ENCODE measurements at regions not wholly inside any gene's neighbourhood (a gene's known extent, or its start where the extent isn't known, plus 50 kb on each side); places are given as distances from the start of the nearest gene placed in this dataset.

DNA sequence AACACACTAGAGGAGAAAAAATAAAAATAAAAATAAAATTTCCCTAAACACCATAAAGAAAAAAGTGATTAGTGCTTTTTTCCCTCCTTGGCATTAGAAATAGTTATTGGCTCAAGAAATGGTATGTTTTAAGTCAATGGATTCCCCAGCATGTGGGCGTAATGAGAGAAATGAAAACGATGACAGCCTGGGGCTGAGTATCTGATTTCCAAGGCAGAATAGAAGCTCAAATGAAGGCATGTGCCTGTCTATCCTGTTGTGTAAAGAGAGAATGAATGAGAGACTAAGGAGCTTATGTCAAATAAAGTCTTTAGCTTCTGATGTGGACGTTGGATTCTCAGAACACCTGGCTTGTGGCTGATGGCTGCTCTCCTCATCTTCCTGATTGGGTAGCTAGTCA is 1408.4 kb upstream of the TMEM132C start:
- Mint-ChIP-seq H3K27ac (no peak overlapping the region), H3K9me3 (no peaks in the 10 kb centered on the region), H3K27me3 (no peaks in the 10 kb centered on the region), H3K4me1 (no peaks in the 10 kb centered on the region), H3K4me3 (no peak overlapping the region)
- DNase-seq, result no peak
- no peak for ATAC-seq

DNA sequence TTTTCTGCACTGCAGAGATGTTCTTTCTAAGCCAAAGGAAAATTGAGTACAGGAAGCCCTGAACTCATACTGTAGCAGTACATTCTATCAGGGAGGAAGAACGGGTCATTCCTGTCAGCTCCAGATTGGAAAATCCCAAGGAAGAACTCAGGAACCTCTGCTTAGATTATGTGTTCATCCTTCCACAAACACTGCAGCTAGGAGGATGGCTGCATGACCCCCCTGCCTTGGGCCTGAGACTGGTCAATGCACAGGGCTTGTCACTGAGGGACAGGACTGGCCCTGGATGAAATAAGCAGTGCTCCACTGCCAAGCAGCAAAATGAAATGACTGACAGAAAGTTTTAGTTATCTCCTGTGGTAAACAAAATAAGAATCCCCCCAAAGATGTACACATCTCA is 1406.8 kb upstream of the TMEM132C start:
- ATAC-seq, result no peak
- Mint-ChIP-seq H3K9me3 (peaks cover 0 to 8% of the 10 kb centered on the region in 2 donors), H3K27ac (no peak overlapping the region), H3K4me3 (no peak overlapping the region), H3K4me1 (no peaks in the 10 kb centered on the region), H3K27me3 (no peaks in the 10 kb centered on the region)
- no peak for DNase-seq

DNA sequence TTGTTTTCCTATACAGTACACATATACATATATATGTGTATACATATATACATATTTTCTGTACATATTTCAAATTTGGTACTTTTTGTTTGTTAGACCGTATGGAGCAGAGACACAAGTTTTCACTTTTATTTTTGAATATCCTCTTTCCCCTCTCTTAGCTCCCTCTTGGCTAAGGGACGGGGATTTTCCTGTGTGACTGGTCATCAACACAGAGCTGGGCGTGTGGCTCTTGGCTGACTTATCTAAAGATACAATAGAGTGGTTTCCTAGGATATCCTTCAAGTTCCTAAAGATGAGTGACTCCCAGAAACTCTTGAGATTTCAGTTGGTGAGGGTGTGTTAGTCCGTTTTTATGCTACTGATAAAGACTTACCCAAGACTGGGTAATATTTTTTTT is 1404.5 kb upstream of the TMEM132C start:
- H3K27ac Mint-ChIP-seq, result no peak overlapping the region

DNA sequence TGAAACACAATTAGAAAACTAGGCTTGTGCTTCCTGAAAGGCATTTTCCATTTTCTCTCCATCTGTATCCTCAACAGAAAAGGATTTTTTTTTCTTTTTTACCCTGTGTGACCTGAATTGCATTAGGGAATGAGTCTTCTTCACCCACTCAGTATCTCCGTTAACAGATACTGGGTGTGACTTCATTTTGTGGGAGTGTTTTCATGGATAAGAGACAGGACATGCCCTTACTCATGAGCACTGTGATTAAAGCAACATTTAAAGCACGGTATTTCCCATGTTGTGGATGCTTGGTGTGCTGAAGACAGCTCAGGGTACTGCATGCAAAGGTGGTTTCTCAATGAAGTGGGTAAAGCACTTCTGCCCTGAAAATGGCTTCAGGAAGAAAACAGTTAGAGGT is 1397.3 kb upstream of the TMEM132C start:
- peaks cover 0 to 8% of the 10 kb centered on the region in 2 donors for H3K9me3 Mint-ChIP-seq
- DNase-seq (no peak), ATAC-seq (no peak)
- H3K4me1 Mint-ChIP-seq, result no peaks in the 10 kb centered on the region
- no peak overlapping the region for H3K4me3 Mint-ChIP-seq
- peaks cover 8% of the 10 kb centered on the region for H3K27me3 Mint-ChIP-seq
- H3K27ac Mint-ChIP-seq, result no peak overlapping the region

More for the DNA sequence above, 1404.5 kb upstream of the TMEM132C start:
- H3K4me3 Mint-ChIP-seq, result no peak overlapping the region
- H3K9me3 Mint-ChIP-seq, result peaks cover 0 to 15% of the 10 kb centered on the region in 2 donors
- DNase-seq, result no peak
- no peak for ATAC-seq
- no peaks in the 10 kb centered on the region for H3K27me3 Mint-ChIP-seq
- H3K4me1 Mint-ChIP-seq, result no peaks in the 10 kb centered on the region

DNA sequence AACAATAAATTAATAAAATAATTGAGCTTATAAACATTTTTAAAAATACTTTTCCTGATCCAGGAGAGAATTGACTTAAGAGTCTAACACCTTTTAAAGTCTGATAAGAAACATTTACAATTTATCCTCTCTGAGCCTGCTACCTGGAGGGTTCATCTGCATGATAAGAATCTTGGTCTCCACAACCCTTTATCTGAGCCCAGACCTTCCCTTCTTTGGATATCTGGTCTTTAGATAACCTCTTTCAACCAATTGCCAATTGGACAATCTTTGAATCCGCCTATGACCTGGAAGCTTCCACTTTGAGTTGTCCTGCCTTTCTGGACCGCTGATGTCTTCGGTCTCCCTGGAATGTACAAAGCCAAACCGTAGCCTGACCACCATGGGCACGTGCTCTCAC is 1393.3 kb upstream of the TMEM132C start:
- Mint-ChIP-seq H3K9me3 (no peaks in the 10 kb centered on the region), H3K4me1 (no peaks in the 10 kb centered on the region), H3K4me3 (no peak overlapping the region), H3K27ac (no peak overlapping the region), H3K27me3 (peaks cover 8% of the 10 kb centered on the region)
- ATAC-seq (no peak), DNase-seq (no peak)

DNA sequence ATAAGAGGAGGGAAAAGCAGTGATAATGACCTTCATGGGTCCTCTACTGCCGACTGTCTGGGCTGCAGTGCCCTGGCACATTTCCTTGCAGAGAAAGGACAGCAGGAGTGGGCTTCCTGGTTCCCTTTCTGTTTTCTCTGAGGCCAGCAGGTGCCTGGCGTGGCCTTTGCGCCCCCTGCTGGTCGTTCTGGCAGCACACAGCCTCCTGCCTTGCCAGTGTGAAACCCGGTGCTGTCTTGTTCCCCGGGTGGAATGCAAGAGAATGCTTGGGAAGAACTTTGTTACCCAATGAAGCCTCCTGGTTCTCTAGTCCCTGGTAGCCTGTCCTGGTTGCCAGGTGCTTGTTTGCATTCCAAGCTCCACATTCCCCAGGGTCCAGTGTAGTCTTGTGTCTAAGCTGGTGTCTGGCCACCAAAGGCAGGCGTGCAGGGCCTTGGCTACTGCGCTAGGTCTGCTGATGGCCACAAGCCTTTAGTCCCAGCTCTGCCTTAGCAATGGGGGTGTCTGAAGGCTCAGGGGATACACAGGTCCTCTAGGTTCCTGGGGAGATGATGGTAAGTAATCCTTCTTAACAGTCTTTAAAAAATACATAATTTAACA is 1392.4 kb upstream of the TMEM132C start:
- ATAC-seq (peak; percentile 67), DNase-seq (peak; percentile 39 to 47)
- Mint-ChIP-seq H3K9me3 (no peaks in the 10 kb centered on the region), H3K27me3 (peaks cover 8% of the 10 kb centered on the region), H3K27ac (no peak overlapping the region), H3K4me1 (no peaks in the 10 kb centered on the region), H3K4me3 (no peak overlapping the region)

DNA sequence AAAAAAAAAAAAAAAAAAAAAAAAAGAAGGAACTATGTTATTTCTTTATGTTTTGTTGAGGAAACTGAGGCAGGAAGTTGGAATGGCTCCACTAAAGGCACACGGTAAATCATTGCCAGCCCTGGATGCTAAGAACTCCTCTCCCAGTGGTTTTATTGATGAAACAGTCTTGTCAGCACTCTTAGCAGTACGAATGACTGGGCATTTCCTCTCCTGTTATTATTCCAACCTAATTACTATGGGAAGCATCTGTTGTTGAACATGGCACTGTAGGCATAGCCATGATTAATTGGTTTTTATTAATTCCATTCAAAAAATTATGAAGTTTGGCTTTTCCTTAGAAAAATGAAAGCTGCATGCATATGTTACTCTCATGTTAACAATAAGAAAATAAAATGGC is 1387.1 kb upstream of the TMEM132C start:
- no peak overlapping the region for H3K27ac Mint-ChIP-seq
- no peak overlapping the region for H3K4me3 Mint-ChIP-seq
- ATAC-seq (no peak), DNase-seq (no peak)
- no peaks in the 10 kb centered on the region for H3K9me3 Mint-ChIP-seq
- no peaks in the 10 kb centered on the region for H3K4me1 Mint-ChIP-seq
- no peaks in the 10 kb centered on the region for H3K27me3 Mint-ChIP-seq

DNA sequence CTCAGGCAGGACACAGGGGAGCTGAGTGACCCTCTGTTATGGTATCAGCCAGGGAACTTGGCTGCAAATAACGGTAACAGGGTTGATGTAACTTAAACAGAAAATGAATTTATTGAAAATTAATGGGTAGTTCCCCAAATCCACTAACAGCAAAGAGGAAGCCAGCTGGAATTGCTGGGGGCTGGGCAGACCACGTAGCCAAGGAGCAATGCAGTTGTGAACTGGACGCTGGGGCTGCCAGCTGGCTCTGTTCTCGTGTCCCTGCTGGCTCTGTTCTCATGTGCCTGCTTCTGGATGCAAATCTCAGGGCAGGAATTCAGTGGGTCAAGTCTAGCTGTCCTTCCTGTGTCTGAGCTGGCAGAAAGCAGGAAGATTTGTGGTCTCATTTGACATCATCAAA is 1383.3 kb upstream of the TMEM132C start:
- no peaks in the 10 kb centered on the region for H3K4me1 Mint-ChIP-seq
- no peaks in the 10 kb centered on the region for H3K27me3 Mint-ChIP-seq
- no peak overlapping the region for H3K4me3 Mint-ChIP-seq
- no peak overlapping the region for H3K27ac Mint-ChIP-seq
- DNase-seq (no peak), ATAC-seq (no peak)
- H3K9me3 Mint-ChIP-seq, result peaks cover 0 to 6% of the 10 kb centered on the region in 2 donors

DNA sequence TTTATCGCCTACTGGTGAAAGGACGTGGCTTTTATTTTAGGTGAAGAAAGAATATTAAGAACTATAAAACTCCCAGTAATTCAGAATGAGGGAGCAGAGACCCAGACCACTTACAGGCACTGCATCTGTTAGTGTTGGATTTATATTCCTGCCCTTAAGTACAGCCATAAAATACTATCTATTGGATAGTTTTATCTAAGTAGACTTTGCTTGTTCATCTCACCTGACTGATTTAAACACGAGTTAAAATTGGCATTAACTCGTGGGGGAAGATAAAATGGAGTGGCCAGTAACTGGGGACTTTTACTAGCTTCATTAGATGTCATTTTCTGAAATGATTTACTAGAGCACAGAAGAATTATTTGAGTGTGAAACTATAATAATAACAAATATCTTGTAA is 1377.5 kb upstream of the TMEM132C start:
- no peaks in the 10 kb centered on the region for H3K4me1 Mint-ChIP-seq
- H3K9me3 Mint-ChIP-seq, result peaks cover 11 to 13% of the 10 kb centered on the region in 2 donors
- H3K27ac Mint-ChIP-seq, result no peak overlapping the region
- no peak for ATAC-seq
- no peaks in the 10 kb centered on the region for H3K27me3 Mint-ChIP-seq
- no peak for DNase-seq
- H3K4me3 Mint-ChIP-seq, result no peak overlapping the region

DNA sequence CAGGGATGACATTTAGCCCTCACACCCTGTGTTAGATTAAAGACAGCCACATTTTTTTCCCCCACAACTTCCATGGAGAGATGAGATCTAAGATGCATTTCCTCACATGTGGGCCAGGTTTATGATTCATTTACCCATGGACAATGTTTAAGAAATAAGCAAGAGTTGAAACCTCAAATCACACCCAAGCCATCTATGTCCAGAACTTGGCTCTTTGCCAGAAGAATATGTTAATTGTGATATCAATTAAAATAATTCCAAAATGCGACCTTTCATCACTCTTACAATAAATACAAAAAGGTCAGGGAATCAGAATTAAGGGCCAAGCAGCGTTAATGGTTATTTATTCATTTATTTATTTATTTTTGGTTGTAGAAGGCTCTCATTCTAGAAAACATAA is 1376.9 kb upstream of the TMEM132C start:
- DNase-seq (no peak), ATAC-seq (no peak)
- no peaks in the 10 kb centered on the region for H3K4me1 Mint-ChIP-seq
- H3K27me3 Mint-ChIP-seq, result no peaks in the 10 kb centered on the region
- peaks cover 11 to 13% of the 10 kb centered on the region in 2 donors for H3K9me3 Mint-ChIP-seq
- no peak overlapping the region for H3K27ac Mint-ChIP-seq
- H3K4me3 Mint-ChIP-seq, result no peak overlapping the region

DNA sequence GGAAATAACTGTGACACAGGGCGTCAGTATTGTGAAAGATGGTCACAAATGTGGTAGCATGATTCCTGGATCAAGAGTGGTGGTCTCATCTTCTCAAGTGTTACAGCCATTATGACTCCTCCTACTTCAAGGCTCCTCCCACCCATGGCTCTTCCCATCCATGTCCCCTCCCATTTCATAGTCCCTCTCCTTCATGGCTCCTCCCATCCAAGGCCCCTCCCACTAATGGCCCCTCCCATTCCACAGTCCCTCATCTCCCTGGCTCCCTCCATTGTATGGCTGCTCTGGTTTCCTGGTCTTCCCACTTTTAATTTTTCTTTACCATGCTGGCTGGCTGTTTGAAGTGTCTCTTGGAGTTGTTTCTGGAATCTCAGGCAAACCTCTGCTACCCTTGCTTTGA is 1375.2 kb upstream of the TMEM132C start:
- no peaks in the 10 kb centered on the region for H3K4me1 Mint-ChIP-seq
- H3K9me3 Mint-ChIP-seq, result peaks cover 5 to 19% of the 10 kb centered on the region in 2 donors
- H3K27me3 Mint-ChIP-seq, result no peaks in the 10 kb centered on the region
- DNase-seq (no peak), ATAC-seq (no peak)
- no peak overlapping the region for H3K4me3 Mint-ChIP-seq
- H3K27ac Mint-ChIP-seq, result no peak overlapping the region

DNA sequence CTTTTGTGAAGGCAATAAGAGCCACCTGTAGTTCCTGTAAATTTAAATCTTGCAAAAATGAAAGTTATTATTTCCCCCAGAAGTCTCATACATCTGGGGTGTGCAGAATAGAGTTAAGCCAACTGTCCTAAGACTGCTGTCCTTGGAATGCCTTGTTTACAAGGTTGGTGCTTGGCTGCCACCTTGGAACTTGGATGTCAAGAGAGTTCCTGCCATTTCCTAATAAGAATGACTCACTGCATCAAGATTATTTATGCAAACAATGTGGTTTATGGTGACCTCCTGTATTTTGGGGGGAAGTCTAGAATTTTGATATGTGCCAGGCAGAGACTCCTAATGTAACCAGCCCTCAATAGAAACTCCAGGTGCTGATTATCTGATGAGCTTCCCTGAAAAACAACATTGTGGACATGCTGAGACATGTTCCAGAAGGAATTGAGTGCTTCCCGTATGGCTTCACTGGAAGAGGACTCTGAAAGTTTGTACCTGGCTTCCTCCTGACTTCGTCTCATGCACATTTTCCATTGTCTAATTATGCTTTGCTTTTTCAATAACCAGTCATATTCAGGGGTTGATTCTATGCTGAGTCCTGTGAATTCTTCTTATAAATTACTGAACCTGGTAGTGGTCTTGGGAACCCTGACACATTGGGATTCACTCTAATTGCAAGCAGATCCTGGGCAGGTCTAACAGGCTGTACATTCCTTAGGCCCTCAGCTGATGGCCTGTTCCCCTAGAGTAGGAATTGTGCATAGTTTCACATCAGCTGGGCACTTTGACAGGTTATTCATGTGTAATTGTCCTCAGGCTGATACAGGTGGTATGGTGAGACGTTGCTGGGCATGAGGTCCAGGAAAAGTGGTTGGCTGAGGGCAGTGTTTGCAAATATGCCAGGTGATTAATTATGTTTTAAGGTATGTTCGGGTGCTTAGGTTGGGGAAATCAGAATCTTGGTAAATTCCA is 1370.7 kb upstream of the TMEM132C start:
- no peaks in the 10 kb centered on the region for H3K4me1 Mint-ChIP-seq
- DNase-seq, result no peak

DNA sequence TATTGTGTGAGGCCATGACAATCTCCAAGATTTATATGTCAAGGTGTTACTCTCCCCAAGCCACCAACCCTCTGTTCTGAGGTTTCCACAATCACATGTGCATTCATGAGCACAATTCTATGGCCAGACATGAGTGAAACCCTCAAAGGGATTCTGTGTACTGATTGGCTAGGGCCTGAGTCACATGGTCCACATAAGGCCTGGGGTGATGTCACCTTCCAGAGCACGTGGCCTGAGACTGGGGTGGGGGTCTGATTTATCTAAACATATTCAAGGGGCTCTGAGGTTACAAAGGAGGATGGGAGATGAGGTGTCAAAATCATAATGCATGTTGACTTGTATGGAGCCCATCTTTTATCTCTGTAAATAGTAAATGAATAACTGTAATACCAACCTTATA is 1369.9 kb upstream of the TMEM132C start:
- no peaks in the 10 kb centered on the region for H3K27me3 Mint-ChIP-seq
- DNase-seq, result no peak
- no peak overlapping the region for H3K27ac Mint-ChIP-seq
- no peak overlapping the region for H3K4me3 Mint-ChIP-seq
- H3K4me1 Mint-ChIP-seq, result no peaks in the 10 kb centered on the region
- no peak for ATAC-seq
- H3K9me3 Mint-ChIP-seq, result peaks cover under 1 to 14% of the 10 kb centered on the region in 2 donors

More for the DNA sequence above, 1370.7 kb upstream of the TMEM132C start:
- no peak for ATAC-seq
- Mint-ChIP-seq H3K27ac (peak overlapping the region in 1 of 2 donors; percentile 14), H3K4me3 (no peak overlapping the region), H3K27me3 (no peaks in the 10 kb centered on the region), H3K9me3 (peaks cover 5 to 23% of the 10 kb centered on the region in 2 donors)

DNA sequence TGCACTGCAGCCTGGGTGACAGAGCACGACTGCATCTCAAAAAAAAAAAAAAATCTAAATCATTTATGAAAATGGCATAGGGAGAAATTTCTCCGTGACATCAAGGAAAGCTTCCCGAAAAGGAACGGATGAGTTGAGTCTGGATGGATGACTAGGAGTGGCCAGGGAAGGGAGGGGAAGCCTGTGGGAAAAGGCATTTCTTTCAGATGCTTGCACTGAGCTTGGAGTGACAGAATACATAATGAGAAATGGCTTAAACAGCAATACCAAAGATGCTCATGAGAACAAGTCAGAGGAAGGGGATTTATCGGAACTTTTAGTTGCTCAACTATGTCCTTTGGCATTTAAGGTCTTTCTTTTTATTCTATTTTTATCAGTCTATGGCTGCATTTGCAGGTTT is 1369.2 kb upstream of the TMEM132C start:
- Mint-ChIP-seq H3K4me3 (no peak overlapping the region), H3K27ac (no peak overlapping the region), H3K4me1 (no peaks in the 10 kb centered on the region), H3K27me3 (no peaks in the 10 kb centered on the region), H3K9me3 (peaks cover 0 to 13% of the 10 kb centered on the region in 2 donors)
- DNase-seq, result no peak
- ATAC-seq, result no peak

DNA sequence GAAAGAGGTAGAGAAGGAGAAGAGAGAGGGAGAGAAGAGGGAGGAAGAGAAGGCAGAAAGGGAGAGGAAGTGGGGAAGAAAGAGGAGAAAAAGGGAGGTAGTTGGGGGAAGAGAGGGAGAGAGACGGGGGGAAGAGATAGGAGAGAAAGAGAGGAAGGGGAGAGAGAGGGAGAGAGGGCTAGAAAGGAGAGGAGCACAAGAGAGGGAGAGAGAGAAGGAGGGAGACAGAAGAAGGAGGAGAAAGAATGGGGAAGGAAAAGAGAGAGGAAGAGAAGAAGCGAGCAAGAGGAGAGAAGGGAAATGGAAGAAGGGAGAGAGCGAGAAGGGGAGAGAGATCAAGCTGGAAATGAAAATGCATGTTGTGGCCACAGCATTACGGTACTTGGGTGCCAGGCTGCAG is 1368.4 kb upstream of the TMEM132C start:
- Mint-ChIP-seq H3K9me3 (peaks cover 0 to 13% of the 10 kb centered on the region in 2 donors), H3K4me1 (no peaks in the 10 kb centered on the region), H3K27ac (no peak overlapping the region), H3K4me3 (no peak overlapping the region), H3K27me3 (no peaks in the 10 kb centered on the region)
- ATAC-seq, result no peak
- DNase-seq, result no peak
